ENCODE measurements at regions not wholly inside any gene's neighbourhood (a gene's known extent, or its start where the extent isn't known, plus 50 kb on each side); places are given as distances from the start of the nearest gene placed in this dataset.

GRCh38 chr3:105065895-105066839 is 300.5 kb upstream of the ALCAM start:
- intact Hi-C loops (cut with DNase I): no loop called here
- no peak overlapping the region for H3K4me3 ChIP-seq
- ATAC-seq (no peak), DNase-seq (no peak)
- peaks cover 0 to 4% of the 10 kb centered on the region in 2 donors for H3K9me3 ChIP-seq
- H3K36me3 ChIP-seq: no peaks in the 10 kb centered on the region
- no peaks in the 10 kb centered on the region for H3K4me1 ChIP-seq
- no peak overlapping the region for H3K27ac ChIP-seq
- TF ChIP-seq CTCF (IDR thresholded peaks at IDR 0.05): no peak
- H3K27me3 ChIP-seq: no peaks in the 10 kb centered on the region

GRCh38 chr3:105067361-105067760 is 299.3 kb upstream of the ALCAM start:
- Histone ChIP-seq H3K27ac (no peak overlapping the region), H3K27me3 (no peaks in the 10 kb centered on the region), H3K4me3 (no peak overlapping the region), H3K9me3 (peaks cover 0 to 4% of the 10 kb centered on the region in 2 donors), H3K36me3 (no peaks in the 10 kb centered on the region), H3K4me1 (no peaks in the 10 kb centered on the region)
- DNase-seq (no peak), ATAC-seq (no peak)
- intact Hi-C loops (cut with DNase I): no loop called here
- no peak for TF ChIP-seq CTCF (IDR thresholded peaks at IDR 0.05)

DNA sequence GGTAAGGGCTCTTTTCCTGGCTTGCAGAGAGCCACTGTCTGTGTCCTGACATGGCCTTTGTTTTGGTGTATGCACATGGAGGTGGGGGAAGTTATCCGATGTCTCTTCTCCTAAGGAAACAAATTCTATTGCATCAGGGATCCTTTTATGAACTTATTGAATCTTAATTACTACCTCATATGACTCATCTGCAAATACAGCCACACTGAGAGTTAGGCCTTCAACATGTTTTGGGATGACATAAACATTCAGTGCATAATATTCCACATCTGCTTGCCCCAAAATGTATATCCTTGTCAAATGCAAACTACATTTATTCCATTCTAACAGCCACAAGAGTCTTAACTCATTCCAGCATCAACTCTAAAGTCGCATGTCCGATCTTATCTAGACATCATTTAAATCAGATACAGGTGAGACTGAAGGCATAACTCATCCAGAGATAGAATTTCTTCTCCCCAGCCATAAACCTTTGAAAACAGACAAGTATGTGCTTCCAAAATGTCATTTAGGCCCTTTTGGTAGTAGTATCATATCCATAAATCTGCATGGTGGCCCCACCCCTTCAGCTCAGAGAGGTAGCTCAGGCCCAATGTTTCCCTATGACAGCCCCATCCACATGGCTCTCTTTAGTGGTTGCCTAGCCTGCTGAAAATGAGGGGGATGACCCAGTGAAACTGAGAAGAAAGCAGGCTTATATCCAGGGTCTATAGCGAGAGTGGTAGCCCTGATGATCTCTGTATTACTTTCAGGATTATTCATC is 289.5 kb upstream of the ALCAM start:
- peaks cover 0 to 23% of the 10 kb centered on the region in 2 donors for H3K9me3 ChIP-seq
- DNase-seq (no peak), ATAC-seq (no peak)
- no peak overlapping the region for H3K4me3 ChIP-seq
- intact Hi-C loops (cut with DNase I): no loop called here
- H3K4me1 ChIP-seq: no peaks in the 10 kb centered on the region
- H3K36me3 ChIP-seq: no peaks in the 10 kb centered on the region
- no peak overlapping the region for H3K27ac ChIP-seq
- TF ChIP-seq CTCF (IDR thresholded peaks at IDR 0.05): no peak
- no peaks in the 10 kb centered on the region for H3K27me3 ChIP-seq

GRCh38 chr3:105083945-105084344 is 282.8 kb upstream of the ALCAM start:
- H3K9me3 ChIP-seq: peaks cover 0 to 11% of the 10 kb centered on the region in 2 donors
- intact Hi-C loops (cut with DNase I): no loop called here
- no peak for ATAC-seq
- DNase-seq: no peak
- no peaks in the 10 kb centered on the region for H3K27me3 ChIP-seq
- no peak for TF ChIP-seq CTCF (IDR thresholded peaks at IDR 0.05)
- H3K36me3 ChIP-seq: no peaks in the 10 kb centered on the region
- no peak overlapping the region for H3K4me3 ChIP-seq
- H3K4me1 ChIP-seq: no peaks in the 10 kb centered on the region
- no peak overlapping the region for H3K27ac ChIP-seq

- H3K36me3 ChIP-seq: no peaks in the 10 kb centered on the region
- no peaks in the 10 kb centered on the region for H3K4me1 ChIP-seq
- no peak for DNase-seq
- H3K9me3 ChIP-seq: no peaks in the 10 kb centered on the region
- H3K27ac ChIP-seq: no peak overlapping the region
- no peak for ATAC-seq
- no peak for TF ChIP-seq CTCF (IDR thresholded peaks at IDR 0.05)
- no peak overlapping the region for H3K4me3 ChIP-seq
- intact Hi-C loops (cut with DNase I): no loop called here
- H3K27me3 ChIP-seq: no peaks in the 10 kb centered on the region
Measured at GRCh38 chr3:105085506-105085905, 281.2 kb upstream of the ALCAM start.

Data from left lung (tissue), 4 donors.